GM23338 (cell line): ENCODE measurements at regions not wholly inside any gene's neighbourhood (a gene's known extent, or its start where the extent isn't known, plus 50 kb on each side); places are given as distances from the start of the nearest gene placed in this dataset.
A peak's percentile ranks its signal among the peaks of the same experiment; 100 is the strongest.

Experiments used
- CREB1 ChIP-seq: fragments of 250-450 bp; sonication (Bioruptor Pico); IDR thresholded peaks from 2 replicates; pipeline ENCODE4 v1.5.0; 2020; ENCODE audit warnings: low read depth, mild to moderate bottlenecking, moderate library complexity
- CTCF ChIP-seq, 2 experiments: fragments of 200-600 bp in 1 of 2; sonication (generic) in 1 of 2; conservative IDR thresholded peaks; 2 replicates each; pipeline versions ENCODE4 v1.5.1 to v1.6.1; 2016 to 2017; ENCODE audit warnings: antibody characterized with exemption in 2 of 2, low read depth in 2 of 2, mild to moderate bottlenecking in 2 of 2, moderate library complexity in 1 of 2
- EZH2 ChIP-seq: fragments of 200-600 bp; sonication (generic); IDR thresholded peaks from one replicate; pipeline ENCODE4 v1.8.0; 2017; ENCODE audit warnings: antibody characterized with exemption, mild to moderate bottlenecking, low read depth; ENCODE audit not compliant: unreplicated experiment
- EZH2phosphoT487 ChIP-seq: fragments of 200-600 bp; sonication (generic); IDR thresholded peaks from one replicate; pipeline ENCODE4 v1.8.1; 2018; ENCODE audit warnings: antibody characterized with exemption; ENCODE audit not compliant: unreplicated experiment
- JUNB ChIP-seq: IDR thresholded peaks from one replicate; pipeline ENCODE4 v1.6.1; 2016; ENCODE audit warnings: antibody characterized with exemption; ENCODE audit not compliant: unreplicated experiment
- POLR2AphosphoS5 ChIP-seq: IDR thresholded peaks from 2 replicates; pipeline ENCODE4 v1.6.1; 2016; ENCODE audit warnings: antibody characterized with exemption, low read depth
- REST ChIP-seq: IDR thresholded peaks from one replicate; pipeline ENCODE4 v1.6.1; 2018; ENCODE audit warnings: antibody characterized with exemption; ENCODE audit not compliant: unreplicated experiment
- ZNF114 ChIP-seq: fragments of 250-450 bp; sonication (Bioruptor Pico); IDR thresholded peaks from 2 replicates; pipeline ENCODE4 v1.5.0; 2020; ENCODE audit warnings: mild to moderate bottlenecking, moderate library complexity
- ZNF331 ChIP-seq: fragments of 250-450 bp; sonication (Bioruptor Pico); IDR thresholded peaks from 2 replicates; pipeline ENCODE4 v1.5.0; 2020; ENCODE audit warnings: low read depth, mild to moderate bottlenecking, moderate library complexity
- TF ChIP-seq, protein P1 (sequence below): fragments of 250-450 bp; sonication (Bioruptor Pico); IDR thresholded peaks from 2 replicates; pipeline ENCODE4 v1.5.0; 2020; ENCODE audit warnings: mild to moderate bottlenecking, moderate library complexity

DNA sequence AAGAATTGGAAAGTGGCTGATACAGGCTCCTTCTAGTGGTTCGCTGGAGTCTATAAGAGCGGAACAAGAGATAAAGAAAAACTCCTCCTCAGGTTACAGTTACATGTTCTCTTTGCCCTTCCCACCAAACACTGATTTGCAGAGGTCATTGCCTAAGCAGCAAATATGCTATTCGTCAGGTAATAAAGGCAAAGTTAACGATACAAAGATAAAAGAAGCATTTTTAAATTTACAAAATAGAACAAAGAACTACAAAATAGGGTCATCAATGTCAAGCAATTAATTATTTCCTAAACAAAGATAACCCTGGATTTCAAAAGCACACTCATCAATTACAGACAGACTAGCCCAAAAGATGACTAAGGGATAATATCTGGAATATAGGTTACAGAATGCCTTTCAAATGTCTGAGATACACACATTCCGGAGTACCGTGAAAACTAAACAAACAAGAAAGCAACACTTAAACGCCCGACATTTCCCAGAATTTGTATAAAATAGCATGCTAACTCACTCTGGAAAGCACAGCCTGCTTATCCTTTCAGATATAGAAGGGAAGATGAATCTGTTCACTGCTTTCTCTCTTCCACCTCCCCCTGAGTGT is 186.4 kb downstream of the MREG start:
- no peak for TF ChIP-seq POLR2AphosphoS5
- 0 out of 4 replicates have a peak, but pooled peaks have one; percentile 4 to 8 for TF ChIP-seq CTCF (conservative IDR thresholded peaks at IDR 0.05; ENCODE audit: low read depth in 2 of 2)
- TF ChIP-seq REST, result no peak
- TF ChIP-seq ZNF114 (CRISPR knock-in tag), result no peak
- TF ChIP-seq EZH2, result no peak
- TF ChIP-seq CREB1, result no peak
- no peak for TF ChIP-seq EZH2phosphoT487
- TF ChIP-seq, protein P1, sequence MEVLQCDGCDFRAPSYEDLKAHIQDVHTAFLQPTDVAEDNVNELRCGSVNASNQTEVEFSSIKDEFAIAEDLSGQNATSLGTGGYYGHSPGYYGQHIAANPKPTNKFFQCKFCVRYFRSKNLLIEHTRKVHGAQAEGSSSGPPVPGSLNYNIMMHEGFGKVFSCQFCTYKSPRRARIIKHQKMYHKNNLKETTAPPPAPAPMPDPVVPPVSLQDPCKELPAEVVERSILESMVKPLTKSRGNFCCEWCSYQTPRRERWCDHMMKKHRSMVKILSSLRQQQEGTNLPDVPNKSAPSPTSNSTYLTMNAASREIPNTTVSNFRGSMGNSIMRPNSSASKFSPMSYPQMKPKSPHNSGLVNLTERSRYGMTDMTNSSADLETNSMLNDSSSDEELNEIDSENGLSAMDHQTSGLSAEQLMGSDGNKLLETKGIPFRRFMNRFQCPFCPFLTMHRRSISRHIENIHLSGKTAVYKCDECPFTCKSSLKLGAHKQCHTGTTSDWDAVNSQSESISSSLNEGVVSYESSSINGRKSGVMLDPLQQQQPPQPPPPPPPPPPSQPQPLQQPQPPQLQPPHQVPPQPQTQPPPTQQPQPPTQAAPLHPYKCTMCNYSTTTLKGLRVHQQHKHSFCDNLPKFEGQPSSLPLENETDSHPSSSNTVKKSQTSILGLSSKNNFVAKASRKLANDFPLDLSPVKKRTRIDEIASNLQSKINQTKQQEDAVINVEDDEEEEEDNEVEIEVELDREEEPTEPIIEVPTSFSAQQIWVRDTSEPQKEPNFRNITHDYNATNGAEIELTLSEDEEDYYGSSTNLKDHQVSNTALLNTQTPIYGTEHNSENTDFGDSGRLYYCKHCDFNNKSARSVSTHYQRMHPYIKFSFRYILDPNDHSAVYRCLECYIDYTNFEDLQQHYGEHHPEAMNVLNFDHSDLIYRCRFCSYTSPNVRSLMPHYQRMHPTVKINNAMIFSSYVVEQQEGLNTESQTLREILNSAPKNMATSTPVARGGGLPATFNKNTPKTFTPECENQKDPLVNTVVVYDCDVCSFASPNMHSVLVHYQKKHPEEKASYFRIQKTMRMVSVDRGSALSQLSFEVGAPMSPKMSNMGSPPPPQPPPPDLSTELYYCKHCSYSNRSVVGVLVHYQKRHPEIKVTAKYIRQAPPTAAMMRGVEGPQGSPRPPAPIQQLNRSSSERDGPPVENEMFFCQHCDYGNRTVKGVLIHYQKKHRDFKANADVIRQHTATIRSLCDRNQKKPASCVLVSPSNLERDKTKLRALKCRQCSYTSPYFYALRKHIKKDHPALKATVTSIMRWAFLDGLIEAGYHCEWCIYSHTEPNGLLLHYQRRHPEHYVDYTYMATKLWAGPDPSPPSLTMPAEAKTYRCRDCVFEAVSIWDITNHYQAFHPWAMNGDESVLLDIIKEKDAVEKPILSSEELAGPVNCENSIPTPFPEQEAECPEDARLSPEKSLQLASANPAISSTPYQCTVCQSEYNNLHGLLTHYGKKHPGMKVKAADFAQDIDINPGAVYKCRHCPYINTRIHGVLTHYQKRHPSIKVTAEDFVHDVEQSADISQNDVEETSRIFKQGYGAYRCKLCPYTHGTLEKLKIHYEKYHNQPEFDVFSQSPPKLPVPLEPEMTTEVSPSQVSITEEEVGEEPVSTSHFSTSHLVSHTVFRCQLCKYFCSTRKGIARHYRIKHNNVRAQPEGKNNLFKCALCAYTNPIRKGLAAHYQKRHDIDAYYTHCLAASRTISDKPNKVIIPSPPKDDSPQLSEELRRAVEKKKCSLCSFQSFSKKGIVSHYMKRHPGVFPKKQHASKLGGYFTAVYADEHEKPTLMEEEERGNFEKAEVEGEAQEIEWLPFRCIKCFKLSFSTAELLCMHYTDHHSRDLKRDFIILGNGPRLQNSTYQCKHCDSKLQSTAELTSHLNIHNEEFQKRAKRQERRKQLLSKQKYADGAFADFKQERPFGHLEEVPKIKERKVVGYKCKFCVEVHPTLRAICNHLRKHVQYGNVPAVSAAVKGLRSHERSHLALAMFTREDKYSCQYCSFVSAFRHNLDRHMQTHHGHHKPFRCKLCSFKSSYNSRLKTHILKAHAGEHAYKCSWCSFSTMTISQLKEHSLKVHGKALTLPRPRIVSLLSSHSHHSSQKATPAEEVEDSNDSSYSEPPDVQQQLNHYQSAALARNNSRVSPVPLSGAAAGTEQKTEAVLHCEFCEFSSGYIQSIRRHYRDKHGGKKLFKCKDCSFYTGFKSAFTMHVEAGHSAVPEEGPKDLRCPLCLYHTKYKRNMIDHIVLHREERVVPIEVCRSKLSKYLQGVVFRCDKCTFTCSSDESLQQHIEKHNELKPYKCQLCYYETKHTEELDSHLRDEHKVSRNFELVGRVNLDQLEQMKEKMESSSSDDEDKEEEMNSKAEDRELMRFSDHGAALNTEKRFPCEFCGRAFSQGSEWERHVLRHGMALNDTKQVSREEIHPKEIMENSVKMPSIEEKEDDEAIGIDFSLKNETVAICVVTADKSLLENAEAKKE (CRISPR knock-in tag), result no peak
- TF ChIP-seq JUNB, result no peak
- TF ChIP-seq ZNF331 (CRISPR knock-in tag), result no peak
